ENCODE measurements at regions not wholly inside any gene's neighbourhood (a gene's known extent, or its start where the extent isn't known, plus 50 kb on each side); places are given as distances from the start of the nearest gene placed in this dataset.

- TF ChIP-seq EP300 (IDR thresholded peaks at IDR 0.05) = no peak
- no peak for TF ChIP-seq POLR2A (IDR thresholded peaks at IDR 0.05)
- TF ChIP-seq POLR2AphosphoS5 (IDR thresholded peaks at IDR 0.05) = no peak
- TF ChIP-seq CTCF (IDR thresholded peaks at IDR 0.05) = no peak
- 91% methylated on average over 6 of the region's 6 CpGs for WGBS
- Histone ChIP-seq H3K4me3 (no peak overlapping the region), H3K4me1 (no peaks in the 10 kb centered on the region), H3K27me3 (peaks cover 6% of the 10 kb centered on the region), H3K9me3 (no peaks in the 10 kb centered on the region), H3K27ac (no peak overlapping the region), H3K36me3 (no peaks in the 10 kb centered on the region)
- DNase-seq (ENCODE audit: low spot score in 2 of 2) = no peak
These were observed 247.6 kb upstream of the PWP1 start for GRCh38 chr12:107437954-107438353.

GRCh38 chr12:107439026-107439738 is 246.4 kb upstream of the PWP1 start:
- Histone ChIP-seq H3K36me3 (no peaks in the 10 kb centered on the region), H3K4me1 (no peaks in the 10 kb centered on the region), H3K9me3 (no peaks in the 10 kb centered on the region), H3K4me3 (no peak overlapping the region), H3K27me3 (peaks cover 6% of the 10 kb centered on the region), H3K27ac (no peak overlapping the region)
- TF ChIP-seq CTCF (IDR thresholded peaks at IDR 0.05) (no peak), POLR2A (IDR thresholded peaks at IDR 0.05) (no peak), POLR2AphosphoS5 (IDR thresholded peaks at IDR 0.05) (no peak), EP300 (IDR thresholded peaks at IDR 0.05) (no peak)
- WGBS = 70% methylated on average over 8 of the region's 8 CpGs
- DNase-seq (ENCODE audit: low spot score in 2 of 2) = no peak

GRCh38 chr12:107440606-107441005 is 245.0 kb upstream of the PWP1 start:
- Histone ChIP-seq H3K4me1 (no peaks in the 10 kb centered on the region), H3K4me3 (no peak overlapping the region), H3K9me3 (no peaks in the 10 kb centered on the region), H3K27ac (no peak overlapping the region), H3K36me3 (no peaks in the 10 kb centered on the region), H3K27me3 (peaks cover 6% of the 10 kb centered on the region)
- WGBS = 84% methylated on average over 4 of the region's 4 CpGs
- no peak for TF ChIP-seq POLR2A (IDR thresholded peaks at IDR 0.05)
- no peak for TF ChIP-seq CTCF (IDR thresholded peaks at IDR 0.05)
- no peak for TF ChIP-seq POLR2AphosphoS5 (IDR thresholded peaks at IDR 0.05)
- no peak for TF ChIP-seq EP300 (IDR thresholded peaks at IDR 0.05)
- no peak for DNase-seq (ENCODE audit: low spot score in 2 of 2)

GRCh38 chr12:107441665-107442300 is 243.8 kb upstream of the PWP1 start:
- H3K4me1 ChIP-seq = no peaks in the 10 kb centered on the region
- H3K27ac ChIP-seq = no peak overlapping the region
- no peaks in the 10 kb centered on the region for H3K9me3 ChIP-seq
- H3K27me3 ChIP-seq = peaks cover 6% of the 10 kb centered on the region
- H3K4me3 ChIP-seq = peak overlapping the region; percentile 8
- WGBS = 25% methylated on average over 8 of the region's 8 CpGs
- TF ChIP-seq CTCF (IDR thresholded peaks at IDR 0.05) = no peak
- TF ChIP-seq POLR2A (IDR thresholded peaks at IDR 0.05) = no peak
- TF ChIP-seq EP300 (IDR thresholded peaks at IDR 0.05) = no peak
- no peak for TF ChIP-seq POLR2AphosphoS5 (IDR thresholded peaks at IDR 0.05)
- no peak for DNase-seq (ENCODE audit: low spot score in 2 of 2)
- H3K36me3 ChIP-seq = no peaks in the 10 kb centered on the region

- peak overlapping the region; percentile 8 for H3K4me3 ChIP-seq
- no peak overlapping the region for H3K27ac ChIP-seq
- peaks cover under 1% of the 10 kb centered on the region for H3K4me1 ChIP-seq
- TF ChIP-seq POLR2AphosphoS5 (IDR thresholded peaks at IDR 0.05) (no peak), CTCF (IDR thresholded peaks at IDR 0.05) (no peak), POLR2A (IDR thresholded peaks at IDR 0.05) (no peak), EP300 (IDR thresholded peaks at IDR 0.05) (no peak)
- 55% methylated on average over 7 of the region's 7 CpGs for WGBS
- no peaks in the 10 kb centered on the region for H3K36me3 ChIP-seq
- H3K27me3 ChIP-seq = peaks cover under 1% of the 10 kb centered on the region
- no peaks in the 10 kb centered on the region for H3K9me3 ChIP-seq
- DNase-seq (ENCODE audit: low spot score in 2 of 2) = no peak
These were observed 243.1 kb upstream of the PWP1 start for GRCh38 chr12:107442326-107442987.
